ENCODE measurements at regions not wholly inside any gene's neighbourhood (a gene's known extent, or its start where the extent isn't known, plus 50 kb on each side); places are given as distances from the start of the nearest gene placed in this dataset.
A peak's percentile ranks its signal among the peaks of the same experiment; 100 is the strongest.

DNA sequence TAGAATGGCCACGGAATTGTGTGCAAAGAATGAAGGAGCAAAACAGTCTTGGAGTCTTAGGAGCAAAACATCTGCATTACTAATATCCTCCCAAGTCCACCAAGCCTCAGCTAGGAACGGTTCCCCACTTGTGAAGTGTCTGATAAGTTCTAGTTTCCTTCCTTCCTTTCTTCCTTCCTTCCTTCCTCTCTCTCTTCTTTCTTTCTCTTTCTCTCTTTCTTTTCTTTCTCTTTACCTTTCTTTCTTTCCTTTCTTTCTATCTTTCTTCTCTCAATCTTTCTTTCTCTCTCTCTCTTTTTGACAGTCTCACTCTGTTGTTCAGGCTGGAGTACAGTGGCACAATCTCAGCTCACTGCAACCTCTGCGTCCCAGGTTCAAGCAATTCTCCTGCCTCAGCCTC lies 160.8 kb downstream of the FOXL1 start:
- H3K4me1 ChIP-seq (ENCODE audit: low read depth) = no peaks in the 10 kb centered on the region
- no peak for DNase-seq
- no peaks in the 10 kb centered on the region for H3K9me3 ChIP-seq
- intact Hi-C loops (cut with DNase I, micrococcal nuclease) = no loop called here
- TF ChIP-seq CTCF (IDR thresholded peaks at IDR 0.05) = no peak
- H3K36me3 ChIP-seq (ENCODE audit: low read depth) = no peaks in the 10 kb centered on the region
- ATAC-seq = no peak
- no peak overlapping the region for H3K4me3 ChIP-seq

DNA sequence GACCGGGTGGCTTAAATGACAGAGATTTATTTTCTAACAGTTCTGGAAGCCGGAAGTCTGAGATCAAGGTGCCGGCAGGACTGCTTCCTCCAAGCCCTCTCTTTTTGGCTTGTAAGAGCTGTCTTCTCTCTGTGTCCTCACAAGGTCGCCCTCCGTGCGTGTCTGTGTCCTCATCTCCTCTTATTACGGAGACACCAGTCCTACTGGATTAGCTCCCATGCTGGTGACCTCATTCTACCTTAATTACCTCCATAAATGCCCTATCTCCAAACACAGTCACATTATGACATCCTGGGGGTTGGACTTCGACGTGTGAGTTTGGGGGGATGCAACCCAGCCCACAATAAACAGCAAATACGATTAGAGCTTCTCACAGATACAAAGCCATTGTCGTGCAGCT lies 161.5 kb downstream of the FOXL1 start:
- H3K36me3 ChIP-seq (ENCODE audit: low read depth) = no peaks in the 10 kb centered on the region
- no peaks in the 10 kb centered on the region for H3K4me1 ChIP-seq (ENCODE audit: low read depth)
- H3K4me3 ChIP-seq = no peak overlapping the region
- no peaks in the 10 kb centered on the region for H3K9me3 ChIP-seq
- DNase-seq = no peak
- intact Hi-C loops (cut with DNase I, micrococcal nuclease) = no loop called here
- no peak for ATAC-seq
- no peak for TF ChIP-seq CTCF (IDR thresholded peaks at IDR 0.05)

- Histone ChIP-seq H3K4me1 (ENCODE audit: low read depth) (no peaks in the 10 kb centered on the region), H3K4me3 (no peak overlapping the region), H3K36me3 (ENCODE audit: low read depth) (no peaks in the 10 kb centered on the region), H3K9me3 (no peaks in the 10 kb centered on the region)
- ATAC-seq (no peak), DNase-seq (no peak)
- intact Hi-C loops (cut with DNase I, micrococcal nuclease) = no loop called here
- TF ChIP-seq CTCF (IDR thresholded peaks at IDR 0.05) = no peak
Measured at GRCh38 chr16:86740298-86740697, 161.9 kb downstream of the FOXL1 start.

DNA sequence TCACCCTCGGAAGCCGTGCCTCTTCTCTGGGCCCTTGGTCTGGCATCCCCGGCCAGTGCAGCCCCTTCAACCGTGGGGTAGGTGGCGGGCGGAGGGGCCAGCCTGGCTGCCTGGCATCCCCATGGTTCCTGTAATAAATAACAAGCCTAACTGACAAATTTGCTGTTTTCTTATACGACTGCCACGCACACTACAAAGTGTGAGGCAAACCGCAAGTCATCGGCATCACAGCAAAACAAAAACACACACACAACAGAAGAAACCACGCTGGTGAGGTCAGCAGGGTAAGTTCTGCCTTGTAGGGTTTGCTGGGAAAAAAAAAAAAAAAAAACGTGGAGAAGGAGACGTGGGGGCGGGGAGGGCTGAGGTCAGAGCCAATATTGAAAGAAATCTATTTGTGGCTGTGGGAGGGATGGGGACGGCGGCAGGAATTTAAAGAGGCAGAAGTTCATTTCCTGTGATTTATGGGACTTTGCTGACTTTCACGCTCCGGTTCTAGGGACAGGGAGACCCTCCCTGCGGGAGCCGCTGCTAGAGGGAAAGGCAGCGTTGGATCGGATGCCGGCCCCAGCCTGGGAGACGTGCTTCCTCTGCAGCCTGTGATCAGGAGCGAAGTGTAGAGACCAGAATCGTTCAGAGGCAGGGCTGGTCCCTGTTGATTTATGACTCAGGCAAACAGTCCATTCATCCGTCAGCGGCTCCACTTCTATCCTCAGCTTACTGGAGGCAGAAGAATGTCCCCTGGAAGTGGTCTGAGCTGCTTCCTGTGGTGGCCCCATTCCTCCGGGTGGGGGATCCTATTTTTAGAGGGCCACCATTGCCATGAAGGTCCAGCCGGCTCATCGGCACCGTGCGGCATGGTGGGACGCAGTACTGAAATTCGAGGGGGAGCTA lies 162.8 kb downstream of the FOXL1 start:
- TF ChIP-seq CTCF (IDR thresholded peaks at IDR 0.05) = no peak
- DNase-seq (peak in 1 of 3 donors; percentile 9), ATAC-seq (no peak)
- H3K4me3 ChIP-seq = no peak overlapping the region
- H3K4me1 ChIP-seq (ENCODE audit: low read depth) = no peaks in the 10 kb centered on the region
- H3K9me3 ChIP-seq = no peaks in the 10 kb centered on the region
- intact Hi-C loops (cut with DNase I, micrococcal nuclease) = no loop called here
- no peaks in the 10 kb centered on the region for H3K36me3 ChIP-seq (ENCODE audit: low read depth)

GRCh38 chr16:86747761-86748160 lies 169.4 kb downstream of the FOXL1 start:
- intact Hi-C loops (cut with DNase I, micrococcal nuclease) = no loop called here
- TF ChIP-seq CTCF (IDR thresholded peaks at IDR 0.05) = no peak

More at GRCh38 chr16:86747761-86748160, 169.4 kb downstream of the FOXL1 start:
- no peaks in the 10 kb centered on the region for H3K4me1 ChIP-seq (ENCODE audit: low read depth)
- H3K4me3 ChIP-seq = no peak overlapping the region
- DNase-seq (no peak), ATAC-seq (no peak)
- no peaks in the 10 kb centered on the region for H3K9me3 ChIP-seq
- H3K36me3 ChIP-seq (ENCODE audit: low read depth) = no peaks in the 10 kb centered on the region

All from mucosa of descending colon (tissue), 3 donors.